Hepatic stellate cell (primary cell): ENCODE measurements at regions not wholly inside any gene's neighbourhood (a gene's known extent, or its start where the extent isn't known, plus 50 kb on each side); places are given as distances from the start of the nearest gene placed in this dataset.
"Not testable (repeated sequence)": the region's sequence is repeated elsewhere in the genome, so short reads cannot be mapped to it uniquely, and the experiment has no call there.

ENCODE experiments used
- DNase-seq: peaks from one replicate; pipeline ENCODE4 v3.0.0; 2011; ENCODE audit warnings: low spot score

DNA sequence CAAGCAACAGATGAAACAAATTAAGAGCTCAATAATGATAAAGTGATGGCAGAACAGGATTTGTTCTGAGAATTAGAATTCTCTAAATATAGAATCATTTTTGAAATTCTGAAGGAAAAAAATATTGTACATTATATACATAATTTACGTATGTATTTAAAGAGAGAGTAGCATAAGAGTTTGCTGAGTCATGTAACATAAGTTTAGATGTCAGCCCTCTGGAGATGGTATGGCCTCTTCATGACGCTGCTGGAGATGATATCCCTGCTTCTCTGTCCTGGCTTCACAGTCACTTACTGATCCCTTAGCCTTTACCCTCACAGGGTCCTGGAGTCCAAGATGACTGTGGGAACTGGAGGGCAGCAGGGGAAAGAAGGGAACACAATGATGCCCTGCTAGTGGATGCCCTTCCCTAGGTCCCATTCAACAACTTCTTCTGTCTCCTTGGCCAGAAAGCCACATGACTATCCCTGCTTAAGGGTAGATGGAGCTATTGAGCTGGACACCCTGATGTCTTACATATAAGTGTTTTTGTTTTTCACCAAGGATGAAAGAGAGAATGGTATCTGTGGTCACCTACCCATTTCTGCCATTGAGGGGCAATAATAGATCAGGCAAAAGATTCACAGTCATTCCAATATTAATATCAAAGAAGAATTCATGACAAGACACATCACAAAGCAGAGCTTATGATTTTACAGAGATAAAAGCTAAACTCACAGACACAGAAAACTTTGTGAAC is 753.1 kb downstream of the TBC1D22A start:
- no peak for DNase-seq

DNA sequence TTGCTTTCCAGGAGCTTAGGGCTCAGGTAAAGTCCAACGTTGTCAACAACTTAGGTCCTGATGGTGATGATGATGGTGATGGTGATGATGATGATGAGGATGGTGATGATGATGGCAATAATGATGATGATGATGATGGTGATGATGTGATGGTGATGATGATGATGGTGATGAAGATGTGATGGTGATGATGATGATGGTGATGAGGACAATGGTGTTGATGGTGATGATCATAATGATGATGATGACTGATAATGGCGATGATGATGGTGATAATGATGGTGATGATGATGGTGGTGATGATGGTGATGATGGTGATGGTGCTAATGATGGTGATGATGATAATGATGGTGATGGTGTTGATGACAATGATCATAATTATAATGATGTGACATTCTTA is 750.2 kb downstream of the TBC1D22A start:
- no peak for DNase-seq

DNA sequence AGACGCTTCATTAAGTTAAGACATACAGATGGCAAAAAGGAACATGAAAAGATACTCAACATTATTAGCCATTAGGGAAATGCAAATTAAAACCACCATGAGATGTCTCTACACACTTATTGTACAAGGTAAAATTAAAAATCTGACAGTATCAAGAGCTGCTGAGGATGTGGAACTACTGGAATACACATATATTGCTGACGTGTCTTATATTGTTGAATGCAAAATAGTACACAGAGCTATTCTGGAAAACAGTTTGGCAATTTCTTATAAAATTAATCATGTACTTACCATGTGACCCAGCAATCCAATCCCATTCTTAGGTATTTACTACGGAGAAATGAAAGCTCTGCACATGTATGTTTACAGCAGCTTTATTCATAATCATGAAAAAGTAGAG is 742.5 kb downstream of the TBC1D22A start:
- DNase-seq: no peak

DNA sequence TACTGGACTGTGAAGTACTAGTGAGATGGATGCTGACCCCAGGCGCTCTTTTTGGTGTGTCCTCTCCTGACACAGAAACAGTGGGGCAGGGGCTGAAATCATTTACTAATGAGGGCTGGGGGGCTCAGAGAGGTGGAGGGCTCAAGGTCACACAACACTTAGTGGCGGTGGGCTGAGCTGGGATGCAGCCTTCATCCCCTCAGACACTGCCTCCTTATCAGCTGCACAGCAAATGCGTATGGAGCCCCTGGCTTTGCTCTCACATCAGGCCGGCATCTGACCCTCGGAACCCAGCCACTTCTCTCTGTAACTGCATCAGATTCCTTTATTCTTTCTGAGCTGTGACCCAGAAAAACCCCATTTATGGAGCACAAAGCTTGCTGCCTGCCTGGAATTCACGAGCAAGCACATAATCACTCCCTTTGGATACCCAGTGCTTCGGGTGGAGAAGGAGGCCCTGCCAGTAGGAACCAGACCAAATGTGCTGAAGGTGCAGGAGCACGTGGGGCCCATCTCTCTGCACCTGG is 736.6 kb downstream of the TBC1D22A start:
- DNase-seq: no peak

DNA sequence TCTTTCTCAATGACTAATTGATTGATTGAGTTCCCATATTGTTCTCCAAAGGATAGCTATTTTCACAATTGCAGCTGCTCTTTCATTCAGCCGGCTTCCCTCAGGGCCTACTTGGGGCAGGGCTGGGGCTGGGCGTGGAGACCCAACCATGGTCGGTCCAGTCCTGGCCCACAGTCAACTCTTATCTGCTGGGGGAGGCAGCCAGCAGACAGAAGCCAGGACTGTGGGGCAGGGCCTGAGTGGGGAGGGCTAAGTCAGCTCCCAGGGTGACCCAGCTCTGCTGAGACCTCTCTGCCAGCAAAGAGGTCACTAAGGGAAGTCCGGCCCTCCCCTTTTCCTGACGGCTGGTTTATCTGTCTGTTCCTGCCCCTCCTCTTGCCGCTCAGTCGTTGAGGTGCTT is 735.2 kb downstream of the TBC1D22A start:
- DNase-seq: no peak

DNA sequence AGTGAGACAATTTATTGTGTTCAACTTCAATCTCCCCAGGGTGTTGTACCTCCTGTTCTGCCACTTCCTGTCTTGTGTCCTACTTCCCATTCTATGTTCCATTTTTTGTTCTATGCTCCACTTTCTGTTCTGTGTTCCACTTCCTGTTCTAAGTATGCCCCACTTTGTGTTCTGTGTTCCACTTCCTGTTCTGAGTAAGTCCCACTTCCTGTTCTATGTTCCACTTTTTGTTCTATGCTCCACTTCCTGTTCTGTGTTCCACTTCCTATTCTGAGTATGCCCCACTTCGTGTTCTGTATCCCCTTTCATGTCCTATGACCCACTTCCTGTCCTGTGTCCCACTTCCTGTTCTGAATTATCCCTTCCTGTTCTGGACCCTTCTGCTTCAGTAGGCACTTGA is 732.7 kb downstream of the TBC1D22A start:
- no peak for DNase-seq

DNA sequence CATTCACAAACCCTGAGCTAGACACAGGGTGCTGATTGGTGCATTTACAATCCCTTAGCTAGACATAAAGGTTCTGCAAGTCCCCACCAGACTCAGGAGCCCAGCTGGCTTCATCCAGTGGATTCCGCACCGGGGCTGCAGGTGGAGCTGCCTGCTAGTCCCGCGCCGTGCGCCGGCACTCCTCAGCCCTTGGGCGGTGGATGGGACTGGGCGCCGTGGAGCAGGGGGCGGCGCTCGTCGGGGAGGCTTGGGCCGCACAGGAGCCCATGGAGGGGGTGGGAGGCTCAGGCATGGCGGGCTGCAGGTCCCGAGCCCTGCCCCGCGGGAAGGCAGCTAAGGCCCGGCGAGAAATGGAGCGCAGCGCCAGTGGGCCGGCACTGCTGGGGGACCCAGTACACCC is 725.7 kb downstream of the TBC1D22A start:
- DNase-seq: not testable (repeated sequence)

DNA sequence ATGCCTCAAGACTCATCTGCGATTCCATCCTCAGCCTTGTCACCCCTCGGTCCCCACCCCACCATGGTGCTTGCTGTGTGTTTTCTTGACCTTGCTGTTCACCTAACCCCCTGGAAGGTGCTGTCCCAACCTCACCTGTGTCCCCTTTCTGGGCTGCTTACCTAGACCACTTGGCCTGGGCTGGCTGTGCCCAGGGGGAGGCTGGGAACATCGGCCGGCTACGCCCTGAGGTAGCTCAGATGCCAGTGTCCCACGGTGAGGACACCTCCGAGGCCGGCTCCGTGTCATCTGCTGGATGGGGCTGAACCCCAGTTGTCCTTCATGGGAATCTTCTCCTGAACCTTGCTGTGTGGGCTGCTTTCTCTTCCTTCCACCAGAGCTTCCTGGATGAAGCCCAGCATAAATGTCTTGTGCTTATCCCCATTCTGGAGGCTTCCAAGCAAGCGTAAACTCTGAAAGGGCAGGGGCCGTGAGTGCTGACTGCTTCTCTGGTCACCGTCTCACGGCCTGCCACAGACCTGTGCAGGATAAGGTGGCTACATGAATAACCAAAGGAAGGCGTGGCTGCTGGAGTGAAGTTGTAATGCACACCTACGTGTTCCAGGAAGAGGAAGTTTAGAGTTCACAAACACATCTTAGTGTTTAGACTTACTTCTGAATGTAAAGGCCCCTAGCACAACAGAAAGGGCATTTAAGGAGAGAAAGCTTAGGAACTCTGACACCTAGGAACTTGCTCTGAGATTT is 724.3 kb downstream of the TBC1D22A start:
- no peak for DNase-seq

DNA sequence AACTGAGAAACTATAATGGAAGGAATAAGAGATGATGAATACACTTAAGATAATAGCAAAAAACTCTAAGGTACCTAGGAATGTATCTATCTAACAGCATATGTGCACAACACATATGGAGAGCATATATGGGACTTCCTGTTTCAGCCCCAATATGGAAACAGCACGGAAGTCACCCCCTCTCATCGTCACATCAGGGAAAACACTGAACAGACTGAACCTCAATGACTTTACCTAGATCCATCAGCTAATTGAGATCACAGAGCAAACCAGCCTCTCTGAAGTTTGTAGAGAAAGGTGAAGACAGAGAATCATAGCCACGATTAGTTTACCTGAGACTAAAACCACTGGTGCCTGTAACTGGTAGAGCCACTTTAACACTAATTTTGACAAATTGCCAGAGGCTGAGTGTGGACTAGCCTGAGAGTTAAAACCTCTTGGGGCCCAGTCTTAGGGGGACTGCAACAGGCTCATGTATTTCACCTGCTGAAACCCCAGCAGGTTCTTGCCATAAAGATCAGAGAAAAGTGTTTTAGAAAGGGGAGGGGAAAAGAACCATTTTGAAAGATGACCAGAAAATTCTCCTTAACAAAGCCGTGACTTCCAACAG is 722.6 kb downstream of the TBC1D22A start:
- DNase-seq: no peak

DNA sequence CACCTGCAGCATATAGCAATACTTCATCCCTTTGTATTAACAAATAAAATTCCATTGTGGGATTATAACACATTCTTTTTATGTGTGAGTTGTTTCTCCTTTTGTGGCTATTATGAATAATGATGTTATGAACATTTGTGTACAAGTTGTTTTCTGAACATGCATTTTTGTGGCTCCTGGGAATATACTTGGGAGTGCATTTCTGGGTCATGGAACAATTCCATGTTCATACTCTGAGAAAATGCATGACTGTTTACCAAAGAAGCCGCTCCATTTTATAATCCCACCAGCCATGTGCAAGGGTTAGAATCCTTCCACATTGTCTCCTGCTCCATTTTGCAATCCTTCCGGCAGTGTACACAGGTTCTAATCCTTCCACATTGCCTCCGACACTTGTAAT is 713.8 kb downstream of the TBC1D22A start:
- DNase-seq: no peak

DNA sequence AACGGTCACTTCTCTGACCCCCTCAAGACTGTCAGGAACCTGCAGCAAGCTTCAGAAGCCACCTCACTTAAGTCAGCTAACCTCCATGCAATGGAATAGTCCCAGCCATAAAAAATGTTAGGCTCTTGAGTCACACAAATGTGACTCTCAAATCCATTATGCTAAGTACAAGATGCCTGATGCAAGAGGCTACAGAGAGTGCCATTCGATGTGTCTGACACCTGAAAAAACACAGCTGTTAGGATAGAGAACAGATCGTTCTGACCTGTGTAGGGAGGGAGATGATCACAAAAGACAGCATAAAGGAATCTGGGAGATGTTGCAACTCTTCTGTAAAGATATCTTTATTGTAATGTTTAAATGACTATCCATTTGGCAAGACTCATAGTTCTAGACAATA is 712.4 kb downstream of the TBC1D22A start:
- no peak for DNase-seq

DNA sequence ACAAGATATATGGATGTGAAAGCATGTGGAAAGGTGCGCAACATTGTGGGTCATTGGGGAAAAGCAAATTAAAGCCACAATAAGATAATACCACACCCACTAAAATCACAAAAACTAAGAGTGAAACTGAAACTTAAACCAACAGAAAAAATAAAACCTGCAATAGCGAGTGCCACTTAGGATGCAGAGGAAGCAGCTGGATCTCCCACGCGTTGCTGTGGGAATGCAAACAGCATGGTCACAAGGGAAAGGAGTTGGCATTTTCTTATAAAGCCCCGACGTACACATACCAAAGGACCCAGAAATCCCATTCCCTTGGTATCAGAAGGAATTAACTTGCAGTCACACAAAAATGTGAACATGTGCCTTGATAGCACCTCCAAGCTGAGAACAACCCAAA is 712.0 kb downstream of the TBC1D22A start:
- DNase-seq: no peak

DNA sequence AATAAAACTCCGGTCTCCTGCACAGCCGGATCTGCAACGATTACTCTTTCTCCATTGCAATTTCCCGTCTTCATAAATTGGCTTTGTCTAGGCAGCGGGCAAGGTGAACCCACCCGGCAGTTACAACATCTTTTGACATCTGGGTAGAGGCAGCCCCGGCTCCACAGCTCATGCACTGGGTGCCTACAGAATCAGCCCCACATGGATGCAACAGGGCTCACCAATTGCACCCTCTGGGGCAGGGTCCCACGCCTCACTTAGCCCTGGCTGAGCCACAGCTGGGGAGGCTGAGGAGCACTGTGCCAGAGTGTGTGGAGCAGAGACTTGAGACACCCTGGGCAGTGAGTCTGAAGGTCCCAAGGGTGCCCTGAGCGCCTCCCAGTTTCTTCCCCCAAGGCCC is 710.2 kb downstream of the TBC1D22A start:
- DNase-seq: no peak

DNA sequence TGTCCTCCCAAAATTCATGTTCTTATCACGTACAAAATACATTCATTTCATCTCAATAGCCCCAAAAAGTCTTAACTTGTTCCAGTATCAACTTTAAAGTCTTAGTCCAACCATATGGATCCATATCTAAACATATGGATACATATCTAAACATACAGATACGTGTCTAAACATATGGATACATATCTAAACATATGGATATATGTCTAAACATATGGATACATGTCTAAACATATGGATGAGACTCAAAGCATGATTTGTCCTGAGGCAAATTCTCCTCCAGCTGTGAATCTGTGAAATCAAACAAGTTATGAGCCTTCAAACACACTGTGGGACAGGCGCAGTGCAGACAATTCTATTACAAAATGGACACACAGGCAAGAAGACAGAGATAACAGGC is 709.0 kb downstream of the TBC1D22A start:
- DNase-seq: no peak

DNA sequence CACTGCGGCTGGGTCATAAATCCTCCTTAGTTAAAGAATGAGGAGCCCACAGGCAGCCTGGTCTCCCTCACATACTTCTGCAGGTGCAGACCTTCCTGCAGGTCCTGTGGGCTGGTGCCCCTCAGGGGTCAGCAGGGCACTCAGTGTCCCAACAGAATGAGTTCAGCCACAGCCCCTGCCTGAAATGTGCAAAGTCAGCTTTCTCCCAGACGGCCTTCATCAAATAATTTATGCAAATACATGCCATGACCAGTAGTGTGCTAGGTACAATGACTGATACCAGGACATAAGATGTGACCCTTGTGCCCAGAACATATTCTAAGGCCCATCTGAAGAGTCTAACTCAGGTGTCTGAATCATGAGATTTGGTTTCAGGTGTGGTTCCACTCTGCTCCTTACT is 703.4 kb downstream of the TBC1D22A start:
- no peak for DNase-seq

DNA sequence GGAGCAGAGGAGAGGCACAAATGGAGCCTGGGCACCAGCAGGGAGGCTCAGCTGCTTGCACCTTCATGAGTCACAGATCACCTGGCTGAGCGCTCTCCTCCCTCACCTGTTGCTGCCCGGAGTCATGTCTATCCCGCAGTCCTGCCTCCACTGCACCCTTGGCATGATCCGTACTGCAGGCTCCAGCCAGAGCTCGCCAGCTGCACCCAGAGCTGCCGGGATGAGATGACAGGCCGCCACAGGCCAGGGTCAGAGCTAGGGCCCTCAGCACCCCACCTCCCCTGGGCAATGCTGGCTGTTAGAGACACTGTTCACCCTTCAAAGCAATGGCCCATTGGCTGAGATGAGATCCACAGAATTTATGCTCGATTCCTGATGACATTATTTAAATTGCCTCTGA is 702.8 kb downstream of the TBC1D22A start:
- DNase-seq: no peak

DNA sequence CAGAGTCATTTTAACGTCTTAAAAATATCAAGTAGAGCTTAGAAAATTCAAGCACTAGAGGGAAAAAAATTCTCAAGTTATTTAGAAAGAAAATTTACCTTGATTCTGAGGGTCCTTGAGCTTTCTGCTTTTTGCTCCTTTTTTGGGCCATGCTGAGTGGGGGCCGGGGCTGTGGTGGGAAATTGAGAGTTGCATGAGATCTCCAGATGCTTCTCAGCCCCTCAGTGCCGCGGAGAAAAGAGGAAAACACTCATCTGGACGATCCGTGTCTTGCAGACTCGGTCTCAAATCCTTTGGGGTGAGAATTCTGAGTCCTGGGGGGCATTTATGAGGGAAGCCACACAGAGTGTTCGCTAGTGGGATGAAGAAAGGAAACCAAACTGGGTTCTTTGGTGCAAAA is 700.8 kb downstream of the TBC1D22A start:
- DNase-seq: no peak

DNA sequence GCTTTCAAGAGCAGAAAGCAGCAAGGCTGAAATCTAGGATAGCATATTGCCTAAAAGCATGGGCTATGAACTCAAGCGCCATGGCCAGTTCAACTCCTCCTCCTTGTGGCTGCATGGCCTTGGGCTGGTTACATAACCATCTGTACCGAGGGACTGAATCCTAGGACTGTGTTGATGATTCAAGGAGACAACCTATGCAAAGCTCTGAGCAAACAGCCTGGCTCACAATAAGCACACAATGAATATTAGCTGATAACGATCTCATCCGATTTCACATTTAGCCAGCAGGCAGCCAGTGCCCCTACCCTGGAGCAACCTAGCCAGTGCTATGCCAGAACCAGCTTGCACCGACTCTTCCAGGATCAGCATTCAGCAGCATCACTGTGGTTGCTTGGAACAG is 698.4 kb downstream of the TBC1D22A start:
- DNase-seq: no peak

DNA sequence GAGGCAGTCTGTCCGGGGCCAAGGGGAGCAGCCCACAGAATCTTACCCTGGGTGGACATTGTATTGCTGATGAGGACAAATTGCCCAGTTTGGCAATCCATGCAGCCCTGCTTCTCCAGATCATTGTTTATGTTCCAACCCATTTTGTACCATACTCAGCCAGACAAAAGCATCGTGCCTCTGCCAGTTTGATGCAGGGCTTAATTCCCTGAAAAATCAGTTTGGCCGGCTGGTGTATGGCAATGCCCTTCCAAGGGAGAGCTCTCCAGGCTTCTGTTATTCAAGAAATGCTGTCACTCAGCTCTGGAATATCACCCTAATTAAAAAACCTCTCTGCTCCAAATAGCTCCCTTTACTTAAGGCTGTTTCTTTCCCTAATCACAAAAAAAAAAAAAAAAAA is 697.7 kb downstream of the TBC1D22A start:
- DNase-seq: no peak

DNA sequence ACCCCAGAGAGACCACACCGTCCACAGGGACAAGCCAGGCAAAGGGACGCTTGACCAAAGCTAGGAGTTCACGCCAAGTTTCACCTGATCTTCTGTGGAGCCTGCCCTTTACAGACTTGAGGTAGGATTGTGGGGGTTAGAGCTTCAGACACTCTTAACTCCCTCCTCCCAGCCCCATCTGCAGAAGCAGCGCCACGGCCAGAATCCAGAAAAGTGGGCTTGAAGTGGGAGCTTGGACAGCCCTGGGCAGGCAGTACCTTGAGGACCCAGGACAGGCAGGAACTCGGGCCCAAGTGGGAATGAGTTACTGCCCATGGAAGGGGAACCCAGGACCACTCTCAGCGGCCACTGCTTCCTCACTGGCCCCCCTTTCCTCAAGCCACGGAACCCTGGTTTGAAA is 695.9 kb downstream of the TBC1D22A start:
- DNase-seq: no peak

DNA sequence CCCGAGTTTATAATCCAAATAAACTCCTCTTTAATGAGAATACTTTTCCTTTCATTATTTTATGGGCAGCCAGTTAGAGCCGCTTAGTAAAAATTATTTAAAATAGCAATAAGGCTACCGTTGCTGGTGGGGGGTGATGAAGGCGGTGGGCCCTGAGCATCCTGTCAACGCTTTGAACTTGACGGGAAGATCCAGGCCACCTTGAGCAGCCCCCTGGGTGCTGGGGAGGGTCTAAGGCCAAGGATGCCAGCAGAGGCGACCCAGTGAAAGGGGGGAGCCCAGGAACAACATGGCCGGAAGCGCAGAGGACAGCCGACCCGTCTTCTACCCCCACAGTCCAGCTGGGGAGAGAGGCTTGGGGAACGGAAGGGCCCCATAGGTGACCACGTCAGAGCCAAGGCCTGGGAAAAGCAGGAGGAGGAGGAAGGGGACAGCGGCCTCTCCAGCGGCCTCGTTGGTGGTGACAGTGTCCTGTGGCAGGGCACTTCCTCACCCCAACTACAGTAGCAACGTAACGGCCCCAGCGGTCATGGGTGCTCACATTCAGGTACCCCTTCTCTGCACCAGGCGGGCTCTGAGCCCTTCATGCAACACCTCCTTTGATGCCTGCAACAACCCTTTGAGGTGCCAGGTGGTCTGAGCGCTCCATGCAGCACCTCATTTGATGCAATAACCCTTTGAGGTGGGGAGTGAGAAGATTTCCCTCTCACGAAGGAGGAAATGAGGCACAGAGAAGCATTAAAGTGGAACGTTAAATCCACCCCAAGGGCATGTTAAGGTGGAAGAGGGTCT is 695.3 kb downstream of the TBC1D22A start:
- DNase-seq: no peak

DNA sequence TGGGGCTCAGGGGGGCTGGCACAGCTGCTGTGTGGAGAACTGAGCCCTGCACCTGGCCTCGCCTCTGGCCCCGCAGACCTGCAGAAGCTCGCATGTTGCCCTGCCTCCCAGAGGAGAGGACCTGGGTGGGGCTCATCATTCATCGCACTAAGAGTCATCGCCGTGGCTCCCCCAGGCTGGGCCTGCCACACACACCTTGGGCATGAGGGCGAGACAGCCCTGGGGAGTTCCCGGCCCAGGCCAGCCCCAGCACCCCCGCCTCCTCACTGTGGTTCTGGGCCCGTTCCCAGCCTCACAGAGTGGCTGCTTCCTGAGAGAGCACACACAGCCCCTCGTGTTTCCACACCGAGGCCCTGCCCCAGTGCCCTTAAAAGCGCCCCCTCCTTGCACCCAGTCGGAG is 694.6 kb downstream of the TBC1D22A start:
- DNase-seq: no peak
